HG03571 (cell line): ENCODE measurements at regions not wholly inside any gene's neighbourhood (a gene's known extent, or its start where the extent isn't known, plus 50 kb on each side); places are given as distances from the start of the nearest gene placed in this dataset.
"Not testable (repeated sequence)": the region's sequence is repeated elsewhere in the genome, so short reads cannot be mapped to it uniquely, and the experiment has no call there.

Experiments used
- ATAC-seq: cut with Tn5 transposase; IDR thresholded peaks from one replicate; pipeline ENCODE4 v1.9.1; 2021; ENCODE audit not compliant: unreplicated experiment

- ATAC-seq = no peak
These were observed 433.6 kb upstream of the PPP1R2C start for GRCh38 chrX:43211570-43211969.

- ATAC-seq = no peak
These were observed 437.9 kb upstream of the MAOA start for GRCh38 chrX:43218198-43218597.

- ATAC-seq = no peak
These were observed 431.6 kb upstream of the MAOA start for GRCh38 chrX:43224496-43224895.

- ATAC-seq = no peak
These were observed 430.3 kb upstream of the MAOA start for GRCh38 chrX:43225626-43226328.

GRCh38 chrX:43238461-43238945 lies 417.6 kb upstream of the MAOA start:
- ATAC-seq = no peak

- no peak for ATAC-seq
These were observed 416.7 kb upstream of the MAOA start for GRCh38 chrX:43239356-43239755.

- ATAC-seq = no peak
These were observed 400.5 kb upstream of the MAOA start for GRCh38 chrX:43255596-43255995.

GRCh38 chrX:43266487-43266886 lies 389.6 kb upstream of the MAOA start:
- ATAC-seq = no peak

GRCh38 chrX:43267652-43268051 lies 388.4 kb upstream of the MAOA start:
- ATAC-seq = no peak

GRCh38 chrX:43269201-43269600 lies 386.9 kb upstream of the MAOA start:
- ATAC-seq = no peak

- ATAC-seq = no peak
These were observed 378.2 kb upstream of the MAOA start for GRCh38 chrX:43277879-43278278.

- ATAC-seq = no peak
These were observed 377.7 kb upstream of the MAOA start for GRCh38 chrX:43278440-43278839.

- ATAC-seq = no peak
These were observed 376.7 kb upstream of the MAOA start for GRCh38 chrX:43279341-43279808.

GRCh38 chrX:43283187-43283586 lies 372.9 kb upstream of the MAOA start:
- no peak for ATAC-seq

GRCh38 chrX:43311625-43312024 lies 344.5 kb upstream of the MAOA start:
- not testable (repeated sequence) for ATAC-seq

- ATAC-seq = no peak
These were observed 343.1 kb upstream of the MAOA start for GRCh38 chrX:43313035-43313434.

GRCh38 chrX:43314525-43314924 lies 341.6 kb upstream of the MAOA start:
- no peak for ATAC-seq

- ATAC-seq = no peak
These were observed 340.5 kb upstream of the MAOA start for GRCh38 chrX:43315622-43316021.

GRCh38 chrX:43316146-43316545 lies 340.0 kb upstream of the MAOA start:
- ATAC-seq = no peak

- no peak for ATAC-seq
These were observed 338.7 kb upstream of the MAOA start for GRCh38 chrX:43317378-43317777.

- no peak for ATAC-seq
These were observed 327.6 kb upstream of the MAOA start for GRCh38 chrX:43328358-43328946.

- ATAC-seq = no peak
These were observed 322.6 kb upstream of the MAOA start for GRCh38 chrX:43333543-43333942.

GRCh38 chrX:43345166-43345565 lies 310.9 kb upstream of the MAOA start:
- ATAC-seq = no peak
